Smooth muscle cell (in vitro differentiated cells): ENCODE measurements at regions not wholly inside any gene's neighbourhood (a gene's known extent, or its start where the extent isn't known, plus 50 kb on each side); places are given as distances from the start of the nearest gene placed in this dataset.

Experiments used
- DNase-seq: peaks from one replicate; lab custom pipeline; 2025; ENCODE audit not compliant: unreplicated experiment; lab: John Stamatoyannopoulos, UW
- H2AFZ ChIP-seq: fragments of 200-600 bp; sonication (generic); 2 replicates; pipeline ENCODE4 v1.6.0; 2016; ENCODE audit warnings: antibody characterized with exemption, low read depth, mild to moderate bottlenecking
- H3F3A ChIP-seq: fragments of 200-600 bp; sonication (generic); 2 replicates; pipeline ENCODE4 v1.6.0; 2017; ENCODE audit warnings: antibody characterized with exemption, low read depth
- H3K27ac ChIP-seq: fragments of 200-600 bp; sonication (generic); 2 replicates; pipeline ENCODE4 v1.5.1; 2016; ENCODE audit warnings: low read depth, mild to moderate bottlenecking
- H3K27me3 ChIP-seq: fragments of 200-600 bp; sonication (generic); 2 replicates; pipeline ENCODE4 v1.6.1; 2016; ENCODE audit warnings: low read depth, mild to moderate bottlenecking
- H3K36me3 ChIP-seq: fragments of 200-600 bp; sonication (generic); 2 replicates; pipeline ENCODE4 v1.5.1; 2016; ENCODE audit warnings: low read depth
- H3K4me1 ChIP-seq: fragments of 200-600 bp; sonication (generic); 2 replicates; pipeline ENCODE4 v1.5.1; 2016; ENCODE audit warnings: low read depth
- H3K4me2 ChIP-seq: fragments of 200-600 bp; sonication (generic); 2 replicates; pipeline ENCODE4 v1.6.0; 2016; ENCODE audit warnings: mild to moderate bottlenecking
- H3K4me3 ChIP-seq: fragments of 200-600 bp; sonication (generic); 2 replicates; pipeline ENCODE4 v1.5.1; 2016; ENCODE audit warnings: mild to moderate bottlenecking
- H3K79me2 ChIP-seq: fragments of 200-600 bp; sonication (generic); 2 replicates; pipeline ENCODE4 v1.6.0; 2016; ENCODE audit warnings: low read depth, mild to moderate bottlenecking
- H3K9ac ChIP-seq: fragments of 200-600 bp; sonication (generic); 2 replicates; pipeline ENCODE4 v1.6.0; 2016; ENCODE audit warnings: low read depth
- H3K9me3 ChIP-seq: fragments of 200-600 bp; sonication (generic); replicated peaks from 2 replicates; pipeline ENCODE4 v1.5.1; 2016; ENCODE audit warnings: low read depth
- H4K20me1 ChIP-seq: fragments of 200-600 bp; sonication (generic); 2 replicates; pipeline ENCODE4 v1.6.0; 2016; ENCODE audit warnings: low read depth
- WGBS: methylation state at CpG from one replicate; pipeline ENCODE4 v1.1.7; 2016; ENCODE audit warnings: low lambda C conversion rate; 5-methylcytosine and 5-hydroxymethylcytosine counted together
- TF ChIP-seq, protein P1 (sequence below): fragments of 200-600 bp; sonication (generic); IDR thresholded peaks from 2 replicates; pipeline ENCODE4 v1.5.1; 2017; ENCODE audit warnings: borderline replicate concordance, mild to moderate bottlenecking, antibody characterized with exemption; ENCODE audit not compliant: insufficient read depth, poor library complexity, severe bottlenecking

DNA sequence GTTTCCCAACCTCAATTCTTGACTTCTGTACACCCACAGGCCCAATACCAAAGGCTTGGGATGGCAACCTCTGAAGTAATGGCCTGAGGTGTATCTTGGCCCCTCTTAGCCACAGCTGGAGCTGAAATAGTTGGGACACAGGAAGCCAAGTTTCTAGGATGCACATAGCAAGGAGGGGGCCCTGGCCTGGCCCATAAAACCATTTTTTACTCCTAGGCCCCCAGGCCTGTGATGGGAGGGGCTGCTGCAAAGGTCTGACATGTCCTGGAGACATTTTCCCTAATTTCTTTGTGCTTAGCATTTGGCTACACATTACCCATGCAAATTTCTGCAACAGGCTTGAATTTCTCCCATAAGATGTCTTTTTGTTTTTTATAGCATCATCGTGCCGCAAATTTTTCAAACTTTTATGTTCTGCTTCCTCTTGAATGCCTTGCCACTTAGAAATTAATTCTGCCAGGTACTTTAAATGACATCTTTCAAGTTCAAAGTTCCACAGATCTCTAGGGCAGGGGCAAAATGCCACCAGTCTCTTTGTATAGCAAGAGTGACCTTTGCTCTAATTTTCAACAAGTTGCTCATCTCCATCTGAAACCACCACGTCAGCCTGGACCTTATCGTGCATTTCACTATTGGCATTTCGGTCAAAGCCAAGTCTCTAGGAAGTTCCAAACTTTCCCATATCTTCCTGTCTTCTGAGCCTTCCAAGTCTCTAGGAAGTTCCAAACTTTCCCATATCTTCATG, 490.8 kb downstream of the IPMK start:
- WGBS = 70% methylated on average over 5 of the region's 5 CpGs
- Histone ChIP-seq H2AFZ (no peak overlapping the region), H3K9ac (no peak overlapping the region), H3F3A (no peaks in the 10 kb centered on the region), H3K27ac (no peak overlapping the region), H3K4me2 (no peak overlapping the region), H3K4me3 (no peak overlapping the region), H3K4me1 (no peaks in the 10 kb centered on the region), H3K79me2 (no peaks in the 10 kb centered on the region), H3K27me3 (no peaks in the 10 kb centered on the region), H3K9me3 (no peaks in the 10 kb centered on the region), H4K20me1 (no peaks in the 10 kb centered on the region), H3K36me3 (no peaks in the 10 kb centered on the region)
- DNase-seq = no peak
- TF ChIP-seq, protein P1, sequence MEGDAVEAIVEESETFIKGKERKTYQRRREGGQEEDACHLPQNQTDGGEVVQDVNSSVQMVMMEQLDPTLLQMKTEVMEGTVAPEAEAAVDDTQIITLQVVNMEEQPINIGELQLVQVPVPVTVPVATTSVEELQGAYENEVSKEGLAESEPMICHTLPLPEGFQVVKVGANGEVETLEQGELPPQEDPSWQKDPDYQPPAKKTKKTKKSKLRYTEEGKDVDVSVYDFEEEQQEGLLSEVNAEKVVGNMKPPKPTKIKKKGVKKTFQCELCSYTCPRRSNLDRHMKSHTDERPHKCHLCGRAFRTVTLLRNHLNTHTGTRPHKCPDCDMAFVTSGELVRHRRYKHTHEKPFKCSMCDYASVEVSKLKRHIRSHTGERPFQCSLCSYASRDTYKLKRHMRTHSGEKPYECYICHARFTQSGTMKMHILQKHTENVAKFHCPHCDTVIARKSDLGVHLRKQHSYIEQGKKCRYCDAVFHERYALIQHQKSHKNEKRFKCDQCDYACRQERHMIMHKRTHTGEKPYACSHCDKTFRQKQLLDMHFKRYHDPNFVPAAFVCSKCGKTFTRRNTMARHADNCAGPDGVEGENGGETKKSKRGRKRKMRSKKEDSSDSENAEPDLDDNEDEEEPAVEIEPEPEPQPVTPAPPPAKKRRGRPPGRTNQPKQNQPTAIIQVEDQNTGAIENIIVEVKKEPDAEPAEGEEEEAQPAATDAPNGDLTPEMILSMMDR = no peak

DNA sequence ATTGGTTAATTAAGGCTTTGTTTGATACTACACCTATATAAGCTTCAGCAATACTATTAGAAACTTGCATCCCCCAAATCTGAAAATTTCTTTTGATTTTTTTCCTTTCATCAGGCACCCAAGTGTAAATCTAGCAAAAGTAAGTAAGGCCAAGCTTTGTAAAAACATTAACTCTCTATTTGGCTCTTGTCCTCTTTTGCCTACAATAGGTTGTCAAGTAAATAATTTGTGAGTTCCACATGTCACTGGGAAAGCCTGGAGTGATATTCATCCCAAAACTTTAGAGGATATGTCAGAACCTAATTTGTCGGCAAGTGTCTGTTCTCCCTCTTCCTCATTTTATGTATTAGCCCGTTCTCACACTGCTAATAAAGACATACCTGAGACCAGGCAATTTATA, 492.4 kb downstream of the IPMK start:
- no peaks in the 10 kb centered on the region for H3K4me1 ChIP-seq
- H3K79me2 ChIP-seq = no peaks in the 10 kb centered on the region
- H3K9ac ChIP-seq = no peak overlapping the region
- no peaks in the 10 kb centered on the region for H3F3A ChIP-seq
- no peak overlapping the region for H3K4me3 ChIP-seq
- no peak overlapping the region for H2AFZ ChIP-seq
- H3K4me2 ChIP-seq = no peak overlapping the region
- DNase-seq = no peak
- no peaks in the 10 kb centered on the region for H3K27me3 ChIP-seq
- no peaks in the 10 kb centered on the region for H4K20me1 ChIP-seq
- no peak overlapping the region for H3K27ac ChIP-seq
- no peaks in the 10 kb centered on the region for H3K9me3 ChIP-seq
- TF ChIP-seq, protein P1 = no peak
- WGBS = 87% methylated on average over 2 of the region's 2 CpGs
- H3K36me3 ChIP-seq = no peaks in the 10 kb centered on the region

DNA sequence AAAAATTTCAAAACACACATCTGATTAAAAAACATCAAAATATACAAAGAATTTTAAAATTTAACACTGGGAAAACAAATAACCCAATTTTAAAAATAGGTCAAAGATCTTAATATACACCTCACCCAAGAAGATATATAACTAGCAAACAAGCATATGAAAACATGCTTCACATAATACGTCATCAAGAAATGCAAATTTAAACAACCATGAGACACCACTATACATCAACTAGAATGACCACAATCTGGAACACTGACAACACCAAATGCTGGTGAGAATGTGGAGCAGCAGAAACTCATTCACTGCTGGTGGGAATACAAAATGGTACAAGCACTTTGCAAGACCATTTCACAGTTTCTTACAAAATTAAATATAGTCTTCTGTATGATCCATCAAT, 498.4 kb downstream of the IPMK start:
- no peak for DNase-seq
- no peaks in the 10 kb centered on the region for H3F3A ChIP-seq
- no peak overlapping the region for H2AFZ ChIP-seq
- WGBS = 97% methylated on average over 1 of the region's 1 CpG
- no peaks in the 10 kb centered on the region for H3K27me3 ChIP-seq
- no peak overlapping the region for H3K4me2 ChIP-seq
- H3K9ac ChIP-seq = no peak overlapping the region
- H3K36me3 ChIP-seq = no peaks in the 10 kb centered on the region
- no peak overlapping the region for H3K27ac ChIP-seq
- H3K79me2 ChIP-seq = no peaks in the 10 kb centered on the region
- H4K20me1 ChIP-seq = no peaks in the 10 kb centered on the region
- TF ChIP-seq, protein P1 = no peak
- H3K9me3 ChIP-seq = no peaks in the 10 kb centered on the region
- H3K4me3 ChIP-seq = no peak overlapping the region
- no peaks in the 10 kb centered on the region for H3K4me1 ChIP-seq

DNA sequence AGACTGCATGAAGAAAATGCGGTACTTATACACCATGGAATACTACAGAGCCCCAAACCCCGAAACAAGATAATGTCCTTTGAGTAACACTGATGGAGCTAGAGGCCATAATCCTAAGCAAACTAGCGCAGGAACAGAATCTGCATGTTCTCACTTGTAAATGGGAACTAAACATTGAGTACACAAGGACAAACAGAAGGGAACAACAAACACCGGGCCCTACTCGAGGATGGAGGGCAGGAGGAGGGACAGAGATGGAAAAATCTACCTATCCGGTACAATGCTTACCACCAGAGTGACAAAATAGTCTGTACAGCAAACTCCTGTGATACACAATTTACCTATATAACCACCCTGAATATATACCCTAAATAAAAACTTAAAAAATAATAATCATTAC, 507.9 kb downstream of the IPMK start:
- Histone ChIP-seq H3K9ac (no peak overlapping the region), H3K36me3 (no peaks in the 10 kb centered on the region), H3K4me3 (no peak overlapping the region), H3F3A (no peaks in the 10 kb centered on the region), H3K79me2 (no peaks in the 10 kb centered on the region), H3K4me1 (no peaks in the 10 kb centered on the region), H4K20me1 (no peaks in the 10 kb centered on the region), H2AFZ (no peak overlapping the region), H3K9me3 (no peaks in the 10 kb centered on the region), H3K4me2 (no peak overlapping the region), H3K27ac (no peak overlapping the region), H3K27me3 (no peaks in the 10 kb centered on the region)
- 83% methylated on average over 6 of the region's 6 CpGs for WGBS
- TF ChIP-seq, protein P1 = no peak
- DNase-seq = no peak
